DMS 273 treated with DMSO at 0.1 percent for 48 hours (cell line): ENCODE measurements at regions not wholly inside any gene's neighbourhood (a gene's known extent, or its start where the extent isn't known, plus 50 kb on each side); places are given as distances from the start of the nearest gene placed in this dataset.

Source experiments
- DNase-seq: peaks from one replicate; lab custom pipeline; 2025; lab: John Stamatoyannopoulos, UW

DNA sequence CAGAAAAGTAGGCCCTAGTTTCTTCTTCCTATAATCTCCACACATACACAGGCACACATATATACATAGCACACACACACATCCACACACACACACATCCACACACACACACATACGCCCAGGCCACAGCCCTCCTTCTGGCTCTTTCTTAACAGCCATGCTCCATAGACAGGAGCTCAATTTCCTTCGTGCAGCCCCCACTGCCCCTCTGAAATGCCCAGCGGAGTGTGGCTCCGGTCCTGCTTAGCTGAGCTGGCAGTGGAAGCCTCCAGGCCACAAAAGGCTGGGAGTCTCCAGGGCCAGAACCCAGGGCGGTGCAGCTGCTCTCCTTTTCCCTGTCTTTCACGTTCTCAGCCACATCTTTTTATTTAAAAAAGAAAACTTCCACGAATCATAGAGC, 282.9 kb upstream of the IGFBP3 start:
- no peak for DNase-seq

GRCh38 chr7:46202379-46202778, 281.3 kb upstream of the IGFBP3 start:
- no peak for DNase-seq

DNA sequence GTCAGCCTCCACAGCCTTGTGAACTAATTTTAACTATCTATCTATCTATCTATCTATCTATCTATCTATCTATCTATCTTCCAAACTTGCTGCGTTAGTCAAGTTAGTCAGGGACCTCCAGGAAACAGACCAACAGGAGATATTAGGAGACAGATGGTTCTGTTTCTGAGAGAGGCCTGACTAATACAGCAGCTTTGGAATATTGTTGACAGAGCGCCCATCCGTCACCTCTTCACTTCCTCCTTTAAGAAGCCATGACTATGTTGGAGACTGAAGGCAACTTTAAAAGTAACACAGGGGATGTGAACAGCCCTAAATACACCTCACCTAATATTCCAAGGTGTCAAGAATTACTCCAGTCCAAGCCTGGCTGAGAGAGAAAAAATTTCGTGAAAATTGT, 280.9 kb upstream of the IGFBP3 start:
- DNase-seq = no peak

DNA sequence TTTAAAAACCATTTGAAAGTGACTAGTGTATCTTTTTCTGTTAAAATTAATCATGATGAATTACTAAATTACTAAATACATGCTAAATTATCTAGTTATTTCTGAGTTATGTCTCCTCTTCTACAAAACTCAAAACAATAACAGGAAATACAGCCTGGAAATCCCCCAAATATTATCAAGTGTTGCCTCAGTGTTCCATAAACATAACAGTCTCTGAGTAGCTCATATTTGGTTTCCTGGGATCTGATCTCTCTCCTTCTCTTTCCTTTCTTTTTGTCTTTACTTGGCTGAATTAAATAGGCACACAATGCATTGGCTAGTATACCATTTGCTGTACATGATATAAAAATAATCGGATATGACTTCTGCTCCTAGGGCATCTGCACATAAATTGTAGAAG, 277.6 kb upstream of the IGFBP3 start:
- no peak for DNase-seq

- DNase-seq = no peak
Observed at GRCh38 chr7:46197785-46198540, 276.9 kb upstream of the IGFBP3 start.

- no peak for DNase-seq
Observed at GRCh38 chr7:46195934-46196333, 274.9 kb upstream of the IGFBP3 start.

- no peak for DNase-seq
Observed at GRCh38 chr7:46192271-46192670, 271.2 kb upstream of the IGFBP3 start.

GRCh38 chr7:46191776-46192175, 270.7 kb upstream of the IGFBP3 start:
- no peak for DNase-seq

DNA sequence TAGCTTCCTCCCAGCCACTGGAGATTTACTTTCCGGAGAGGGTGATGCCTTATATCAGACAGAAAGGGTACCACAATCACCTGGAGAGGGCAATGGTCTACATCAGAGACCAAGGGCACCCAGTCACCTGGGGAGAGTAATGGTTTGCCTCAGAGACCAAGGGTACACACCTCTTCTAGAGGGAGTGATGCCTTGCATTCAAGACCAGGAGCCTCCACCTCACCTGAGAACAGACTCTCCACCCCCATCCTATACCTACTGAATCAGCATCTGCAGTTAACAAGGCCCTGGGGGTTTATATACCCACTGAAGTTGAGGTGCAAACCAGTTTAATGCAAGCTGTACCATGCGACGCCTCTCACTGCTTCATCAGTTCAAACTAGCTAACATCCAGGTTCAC, 270.2 kb upstream of the IGFBP3 start:
- no peak for DNase-seq

DNA sequence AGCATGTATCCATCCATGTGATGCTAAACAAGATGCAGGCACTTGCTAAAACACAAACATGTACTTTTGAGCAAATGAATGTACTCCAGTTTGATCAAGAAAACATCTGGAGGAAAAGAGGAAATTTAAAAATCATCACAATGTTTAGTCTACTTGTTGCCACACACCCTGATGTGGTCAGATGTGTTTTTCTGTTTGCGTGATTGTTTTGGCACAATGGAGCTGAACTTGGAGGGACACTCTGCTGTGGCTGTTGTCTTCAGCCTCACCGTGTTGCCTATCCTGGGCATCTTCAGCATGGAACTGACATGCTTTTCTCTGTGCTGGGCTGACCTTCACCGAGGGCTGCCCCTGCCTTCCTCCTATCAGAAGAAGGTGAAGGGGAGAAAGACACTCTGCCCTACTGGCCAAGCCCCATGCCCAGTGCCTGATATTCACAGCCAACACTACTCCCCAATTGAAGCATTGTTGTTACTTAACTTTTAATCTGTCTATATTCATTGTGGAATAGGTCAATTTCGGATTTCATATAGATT, 268.3 kb upstream of the IGFBP3 start:
- DNase-seq = no peak

DNA sequence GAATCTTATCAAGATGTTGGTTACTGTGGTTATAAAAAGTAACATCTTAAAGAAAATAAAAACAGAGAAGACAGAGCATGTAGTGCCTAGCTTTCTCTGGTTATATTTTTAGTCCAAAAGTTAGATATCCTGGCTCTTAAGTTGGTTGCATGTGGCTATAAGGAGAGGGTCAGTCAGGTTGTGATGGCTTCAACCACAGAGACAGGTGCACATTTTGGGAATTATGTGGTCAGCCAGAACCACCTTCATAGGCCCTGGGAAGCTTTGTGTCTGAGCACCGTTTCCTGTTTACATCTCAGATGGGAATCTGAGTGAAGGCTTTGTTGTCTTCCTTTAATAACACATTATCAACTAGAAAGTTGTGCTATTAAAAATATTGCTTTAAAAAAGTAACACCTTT, 265.1 kb upstream of the IGFBP3 start:
- DNase-seq = no peak

DNA sequence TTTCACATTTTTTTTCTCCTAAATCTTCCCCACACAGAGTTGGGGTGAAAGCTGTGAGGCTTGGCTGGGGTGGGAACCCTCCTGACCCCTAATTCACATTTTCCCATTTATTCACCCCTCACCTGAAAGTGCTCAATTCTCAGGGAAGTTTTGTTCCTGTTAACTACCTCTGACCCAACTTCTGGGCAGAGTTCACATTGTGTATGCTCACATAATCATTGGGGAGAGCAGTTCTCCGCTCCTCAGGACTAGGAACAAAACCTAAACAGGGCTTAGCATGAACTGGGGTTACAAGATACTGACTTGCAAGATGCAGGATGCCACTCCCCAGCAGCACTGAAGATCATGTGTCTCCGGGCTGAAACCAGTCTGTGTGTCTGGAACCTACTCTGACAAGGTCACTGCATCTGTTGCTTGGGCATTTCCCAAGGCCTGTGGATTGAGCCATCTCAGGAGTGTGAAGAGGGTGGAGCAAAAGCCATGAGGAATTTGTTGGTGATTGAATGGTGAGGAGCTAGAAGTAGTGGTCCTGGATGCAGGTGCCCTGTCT, 258.1 kb upstream of the IGFBP3 start:
- DNase-seq = no peak

DNA sequence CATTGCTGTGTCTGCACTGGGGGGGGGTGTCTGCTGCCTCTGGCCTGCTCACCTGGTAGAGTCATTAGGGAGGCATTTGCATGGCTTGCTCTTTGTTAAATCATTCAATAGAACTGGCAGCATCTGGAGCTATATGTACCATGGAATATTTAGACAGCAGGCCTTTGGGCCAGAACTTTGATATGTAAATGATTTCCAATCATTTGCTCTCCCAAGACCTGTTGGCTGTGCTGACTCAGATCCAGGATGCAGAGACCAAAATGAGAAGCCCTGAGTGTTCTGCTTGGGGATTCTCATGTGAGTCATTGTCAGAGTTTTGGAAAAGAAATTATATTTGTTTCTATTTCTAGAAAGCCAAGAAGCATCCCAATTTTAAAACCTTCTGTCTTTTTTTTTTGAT, 257.6 kb upstream of the IGFBP3 start:
- DNase-seq = no peak

- no peak for DNase-seq
Observed at GRCh38 chr7:46177821-46178220, 256.7 kb upstream of the IGFBP3 start.

GRCh38 chr7:46175221-46175620, 254.1 kb upstream of the IGFBP3 start:
- DNase-seq = no peak

GRCh38 chr7:46174196-46174580, 253.1 kb upstream of the IGFBP3 start:
- DNase-seq = no peak

DNA sequence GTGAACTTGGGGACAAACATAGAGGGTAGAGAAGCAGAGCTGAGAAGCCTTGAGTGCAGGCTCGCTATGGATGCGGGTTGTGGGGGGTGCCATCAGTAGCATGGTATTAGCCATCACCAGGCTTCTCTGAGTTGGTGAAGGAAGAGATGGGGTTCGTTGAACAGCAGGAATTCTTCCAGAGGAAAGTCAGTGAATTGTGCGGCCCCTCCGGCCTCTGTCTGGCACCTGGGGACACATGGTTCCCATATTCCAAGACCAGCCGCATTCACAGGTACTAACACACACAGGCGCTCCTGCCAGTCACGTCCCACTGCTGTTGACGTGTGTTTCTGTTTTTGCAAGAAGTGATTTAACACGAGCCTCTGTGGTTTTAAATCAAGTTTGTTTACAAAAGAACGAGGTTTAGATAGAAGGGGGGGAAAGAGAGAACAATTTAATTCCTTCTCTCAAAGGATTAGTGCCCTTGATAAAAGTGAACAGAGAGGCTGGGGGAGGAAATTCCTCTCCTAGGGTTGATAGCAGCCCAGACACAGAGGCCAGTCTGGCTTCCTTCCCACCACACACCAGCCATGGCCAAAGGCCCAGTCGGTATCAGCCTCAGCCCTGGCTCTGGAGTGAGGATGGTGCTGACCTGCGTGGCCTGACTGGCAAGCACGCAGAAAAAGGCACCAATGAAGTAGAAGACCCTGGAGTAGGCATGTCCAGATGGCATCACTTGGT, 252.6 kb upstream of the IGFBP3 start:
- DNase-seq = no peak

DNA sequence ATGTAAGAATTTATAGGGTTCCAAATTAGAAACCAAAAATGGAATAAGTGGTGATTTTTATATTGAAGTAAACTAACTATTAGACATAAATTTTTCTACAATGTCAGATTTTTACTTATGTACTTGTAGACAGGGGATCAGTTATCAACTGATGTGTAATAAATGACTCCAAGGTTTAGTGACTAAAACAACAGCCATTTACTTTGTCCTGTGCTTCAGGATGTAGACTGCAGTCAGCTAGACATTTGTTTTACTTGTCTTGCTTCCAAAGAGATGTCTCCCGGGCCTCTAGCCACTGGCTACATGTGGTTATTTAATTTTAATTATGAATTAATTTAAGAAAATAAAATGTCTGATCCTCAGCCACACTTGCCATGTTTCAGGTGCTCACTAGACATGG, 249.7 kb upstream of the IGFBP3 start:
- DNase-seq = no peak

- DNase-seq = no peak
Observed at GRCh38 chr7:46170021-46170420, 248.9 kb upstream of the IGFBP3 start.

- DNase-seq = no peak
Observed at GRCh38 chr7:46169384-46169755, 248.3 kb upstream of the IGFBP3 start.

- no peak for DNase-seq
Observed at GRCh38 chr7:46168671-46169383, 247.8 kb upstream of the IGFBP3 start.

DNA sequence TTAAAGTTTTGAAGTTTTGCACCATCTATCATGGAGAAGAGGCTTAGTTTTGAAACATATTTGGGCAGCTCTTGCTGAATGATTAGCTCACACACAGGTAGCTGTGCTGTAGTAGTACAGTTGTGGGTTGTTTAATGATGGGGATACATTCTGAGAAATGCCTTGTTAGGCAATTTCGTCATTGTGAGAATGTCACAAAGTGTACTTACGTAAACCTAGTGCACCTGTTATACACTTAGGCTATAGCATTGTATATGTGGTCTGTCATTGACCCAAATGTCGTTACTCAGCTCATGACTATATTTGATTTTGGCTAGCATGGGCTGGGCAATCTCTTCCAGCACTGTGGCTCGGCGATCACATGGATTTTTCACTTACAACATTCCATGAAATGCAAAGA, 247.2 kb upstream of the IGFBP3 start:
- DNase-seq = no peak

DNA sequence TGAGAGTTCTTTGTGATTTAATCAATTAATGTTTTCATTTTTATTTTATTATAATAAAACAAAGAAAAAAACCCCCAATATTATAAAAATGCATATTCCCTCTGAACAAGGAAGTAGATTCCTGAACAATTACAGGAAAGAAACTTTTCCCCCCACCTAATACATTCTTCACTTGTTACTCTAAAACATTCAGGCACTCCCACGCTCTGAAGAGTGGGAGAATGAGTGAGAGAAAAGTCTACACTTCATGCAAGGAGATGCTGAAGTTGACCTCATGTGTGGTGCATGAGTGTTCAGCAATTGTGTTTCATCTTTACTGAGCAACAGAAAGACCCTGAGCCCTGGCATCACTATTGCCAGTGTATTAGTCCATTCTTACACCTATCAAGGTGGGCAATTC, 244.2 kb upstream of the IGFBP3 start:
- no peak for DNase-seq
